ENCODE measurements at regions not wholly inside any gene's neighbourhood (a gene's known extent, or its start where the extent isn't known, plus 50 kb on each side); places are given as distances from the start of the nearest gene placed in this dataset.
"Not testable (repeated sequence)": the region's sequence is repeated elsewhere in the genome, so short reads cannot be mapped to it uniquely, and the experiment has no call there.

- Histone ChIP-seq H3K27ac (no peak overlapping the region), H3K9me3 (no peaks in the 10 kb centered on the region), H3K27me3 (no peaks in the 10 kb centered on the region), H3K4me1 (no peaks in the 10 kb centered on the region), H3K36me3 (no peaks in the 10 kb centered on the region), H3K4me3 (no peak overlapping the region)
- no peak for TF ChIP-seq POLR2A (IDR thresholded peaks at IDR 0.05)
- TF ChIP-seq POLR2AphosphoS5 (IDR thresholded peaks at IDR 0.05; ENCODE audit: insufficient read depth in 1 of 2, low read depth in 1 of 2): no peak
- no peak for TF ChIP-seq CTCF (IDR thresholded peaks at IDR 0.05)
- DNase-seq (ENCODE audit: extremely low spot score in 2 of 2): no peak
- intact Hi-C loops (cut with DNase I): no loop called here
Observed at GRCh38 chr11:71171576-71171975, 80.8 kb downstream of the SHANK2 start.

GRCh38 chr11:71170624-71171423, 81.6 kb downstream of the SHANK2 start:
- Histone ChIP-seq H3K9me3 (no peaks in the 10 kb centered on the region), H3K4me3 (no peak overlapping the region), H3K4me1 (no peaks in the 10 kb centered on the region), H3K27ac (no peak overlapping the region), H3K27me3 (no peaks in the 10 kb centered on the region), H3K36me3 (no peaks in the 10 kb centered on the region)
- TF ChIP-seq POLR2AphosphoS5 (IDR thresholded peaks at IDR 0.05; ENCODE audit: insufficient read depth in 1 of 2, low read depth in 1 of 2) (no peak), CTCF (IDR thresholded peaks at IDR 0.05) (no peak), POLR2A (IDR thresholded peaks at IDR 0.05) (no peak)
- DNase-seq (ENCODE audit: extremely low spot score in 2 of 2): no peak
- intact Hi-C loops (cut with DNase I): no loop called here

GRCh38 chr11:71169313-71169712, 83.1 kb downstream of the SHANK2 start:
- Histone ChIP-seq H3K4me3 (no peak overlapping the region), H3K27ac (no peak overlapping the region), H3K9me3 (no peaks in the 10 kb centered on the region), H3K27me3 (no peaks in the 10 kb centered on the region), H3K36me3 (no peaks in the 10 kb centered on the region), H3K4me1 (no peaks in the 10 kb centered on the region)
- intact Hi-C loops (cut with DNase I): no loop called here
- no peak for TF ChIP-seq CTCF (IDR thresholded peaks at IDR 0.05)
- no peak for TF ChIP-seq POLR2A (IDR thresholded peaks at IDR 0.05)
- TF ChIP-seq POLR2AphosphoS5 (IDR thresholded peaks at IDR 0.05; ENCODE audit: insufficient read depth in 1 of 2, low read depth in 1 of 2): no peak
- no peak for DNase-seq (ENCODE audit: extremely low spot score in 2 of 2)

- H3K4me3 ChIP-seq; H3K27me3 ChIP-seq; H3K4me1 ChIP-seq; H3K9me3 ChIP-seq; H3K27ac ChIP-seq; intact Hi-C loops (cut with DNase I); H3K36me3 ChIP-seq; DNase-seq (ENCODE audit: extremely low spot score in 2 of 2): not testable (repeated sequence)
Observed at GRCh38 chr11:71167814-71168213, 84.6 kb downstream of the SHANK2 start.

GRCh38 chr11:71165771-71166170, 86.6 kb downstream of the SHANK2 start:
- DNase-seq (ENCODE audit: extremely low spot score in 2 of 2): no peak
- intact Hi-C loops (cut with DNase I): no loop called here
- TF ChIP-seq POLR2A (IDR thresholded peaks at IDR 0.05) (no peak), POLR2AphosphoS5 (IDR thresholded peaks at IDR 0.05; ENCODE audit: insufficient read depth in 1 of 2, low read depth in 1 of 2) (no peak), CTCF (IDR thresholded peaks at IDR 0.05) (no peak)

More at GRCh38 chr11:71165771-71166170, 86.6 kb downstream of the SHANK2 start:
- Histone ChIP-seq H3K9me3 (no peaks in the 10 kb centered on the region), H3K27me3 (no peaks in the 10 kb centered on the region), H3K4me3 (no peak overlapping the region), H3K4me1 (no peaks in the 10 kb centered on the region), H3K27ac (no peak overlapping the region), H3K36me3 (no peaks in the 10 kb centered on the region)
